ENCODE measurements at regions not wholly inside any gene's neighbourhood (a gene's known extent, or its start where the extent isn't known, plus 50 kb on each side); places are given as distances from the start of the nearest gene placed in this dataset.

- no peaks in the 10 kb centered on the region for H3K4me1 ChIP-seq (ENCODE audit: control insufficient read depth, insufficient read depth, low read length)
- H3K9me3 ChIP-seq (ENCODE audit: control insufficient read depth, low read length), result no peaks in the 10 kb centered on the region
- WGBS, result 29% methylated on average over 2 of the region's 2 CpGs
- intact Hi-C loops (cut with DNase I), result no loop called here
- H3K27me3 ChIP-seq (ENCODE audit: control insufficient read depth, insufficient read depth), result no peaks in the 10 kb centered on the region
- no peak overlapping the region for H3K4me3 ChIP-seq (ENCODE audit: low read length)
- DNase-seq (no peak), ATAC-seq (no peak)
- no peak overlapping the region for H3K27ac ChIP-seq (ENCODE audit: low read length)
Observed at GRCh38 chr11:116576526-116576925, 196.3 kb downstream of the BUD13 start.

- intact Hi-C loops (cut with DNase I), result no loop called here
- no peak overlapping the region for H3K27ac ChIP-seq (ENCODE audit: low read length)
- no peaks in the 10 kb centered on the region for H3K4me1 ChIP-seq (ENCODE audit: control insufficient read depth, insufficient read depth, low read length)
- H3K9me3 ChIP-seq (ENCODE audit: control insufficient read depth, low read length), result no peaks in the 10 kb centered on the region
- no peak overlapping the region for H3K4me3 ChIP-seq (ENCODE audit: low read length)
- no peaks in the 10 kb centered on the region for H3K27me3 ChIP-seq (ENCODE audit: control insufficient read depth, insufficient read depth)
- ATAC-seq (no peak), DNase-seq (no peak)
- WGBS, result 77% methylated on average over 9 of the region's 9 CpGs
Observed at GRCh38 chr11:116567721-116568242, 205.0 kb downstream of the BUD13 start.

GRCh38 chr11:116563712-116564047 is 209.1 kb downstream of the BUD13 start:
- Histone ChIP-seq H3K4me1 (ENCODE audit: control insufficient read depth, insufficient read depth, low read length) (no peaks in the 10 kb centered on the region), H3K9me3 (ENCODE audit: control insufficient read depth, low read length) (no peaks in the 10 kb centered on the region), H3K27me3 (ENCODE audit: control insufficient read depth, insufficient read depth) (no peaks in the 10 kb centered on the region), H3K4me3 (ENCODE audit: low read length) (no peak overlapping the region), H3K27ac (ENCODE audit: low read length) (no peak overlapping the region)
- no peak for ATAC-seq
- intact Hi-C loops (cut with DNase I), result no loop called here
- DNase-seq, result no peak
- WGBS, result 79% methylated on average over 6 of the region's 6 CpGs

- Histone ChIP-seq H3K4me3 (ENCODE audit: low read length) (no peak overlapping the region), H3K9me3 (ENCODE audit: control insufficient read depth, low read length) (no peaks in the 10 kb centered on the region), H3K27ac (ENCODE audit: low read length) (no peak overlapping the region), H3K4me1 (ENCODE audit: control insufficient read depth, insufficient read depth, low read length) (no peaks in the 10 kb centered on the region), H3K27me3 (ENCODE audit: control insufficient read depth, insufficient read depth) (no peaks in the 10 kb centered on the region)
- intact Hi-C loops (cut with DNase I), result no loop called here
- WGBS, result 39% methylated on average over 10 of the region's 10 CpGs
- peak; percentile 63 to 66 for ATAC-seq
- DNase-seq, result no peak
Observed at GRCh38 chr11:116563028-116563711, 209.6 kb downstream of the BUD13 start.

- 52% methylated on average over 3 of the region's 3 CpGs for WGBS
- no peak for ATAC-seq
- intact Hi-C loops (cut with DNase I), result no loop called here
Observed at GRCh38 chr11:116560589-116560988, 212.2 kb downstream of the BUD13 start.

GRCh38 chr11:116558504-116559211 is 214.1 kb downstream of the BUD13 start:
- no peak overlapping the region for H3K27ac ChIP-seq (ENCODE audit: low read length)
- no peaks in the 10 kb centered on the region for H3K4me1 ChIP-seq (ENCODE audit: control insufficient read depth, insufficient read depth, low read length)
- H3K27me3 ChIP-seq (ENCODE audit: control insufficient read depth, insufficient read depth), result no peaks in the 10 kb centered on the region
- H3K4me3 ChIP-seq (ENCODE audit: low read length), result no peak overlapping the region
- intact Hi-C loops (cut with DNase I), result no loop called here
- H3K9me3 ChIP-seq (ENCODE audit: control insufficient read depth, low read length), result no peaks in the 10 kb centered on the region
- ATAC-seq (no peak), DNase-seq (no peak)
- WGBS, result 45% methylated on average over 9 of the region's 9 CpGs

More at GRCh38 chr11:116560589-116560988, 212.2 kb downstream of the BUD13 start:
- Histone ChIP-seq H3K9me3 (ENCODE audit: control insufficient read depth, low read length) (no peaks in the 10 kb centered on the region), H3K27me3 (ENCODE audit: control insufficient read depth, insufficient read depth) (no peaks in the 10 kb centered on the region), H3K27ac (ENCODE audit: low read length) (no peak overlapping the region), H3K4me3 (ENCODE audit: low read length) (no peak overlapping the region), H3K4me1 (ENCODE audit: control insufficient read depth, insufficient read depth, low read length) (no peaks in the 10 kb centered on the region)
- no peak for DNase-seq

GRCh38 chr11:116557282-116557681 is 215.5 kb downstream of the BUD13 start:
- ATAC-seq (no peak), DNase-seq (no peak)
- Histone ChIP-seq H3K9me3 (ENCODE audit: control insufficient read depth, low read length) (no peaks in the 10 kb centered on the region), H3K27ac (ENCODE audit: low read length) (no peak overlapping the region), H3K4me1 (ENCODE audit: control insufficient read depth, insufficient read depth, low read length) (no peaks in the 10 kb centered on the region), H3K4me3 (ENCODE audit: low read length) (no peak overlapping the region), H3K27me3 (ENCODE audit: control insufficient read depth, insufficient read depth) (no peaks in the 10 kb centered on the region)
- intact Hi-C loops (cut with DNase I), result no loop called here
- 93% methylated on average over 3 of the region's 3 CpGs for WGBS

GRCh38 chr11:116556483-116556882 is 216.3 kb downstream of the BUD13 start:
- no peak for ATAC-seq

GRCh38 chr11:116553482-116553881 is 219.3 kb downstream of the BUD13 start:
- ATAC-seq (no peak), DNase-seq (no peak)
- no peaks in the 10 kb centered on the region for H3K4me1 ChIP-seq (ENCODE audit: control insufficient read depth, insufficient read depth, low read length)
- H3K4me3 ChIP-seq (ENCODE audit: low read length), result no peak overlapping the region
- intact Hi-C loops (cut with DNase I), result no loop called here
- 72% methylated on average over 5 of the region's 5 CpGs for WGBS
- H3K27ac ChIP-seq (ENCODE audit: low read length), result no peak overlapping the region
- H3K27me3 ChIP-seq (ENCODE audit: control insufficient read depth, insufficient read depth), result no peaks in the 10 kb centered on the region
- H3K9me3 ChIP-seq (ENCODE audit: control insufficient read depth, low read length), result peaks cover 3% of the 10 kb centered on the region

More at GRCh38 chr11:116556483-116556882, 216.3 kb downstream of the BUD13 start:
- 87% methylated on average over 2 of the region's 2 CpGs for WGBS
- intact Hi-C loops (cut with DNase I), result no loop called here
- H3K4me1 ChIP-seq (ENCODE audit: control insufficient read depth, insufficient read depth, low read length), result no peaks in the 10 kb centered on the region
- no peak overlapping the region for H3K27ac ChIP-seq (ENCODE audit: low read length)
- no peak for DNase-seq
- H3K27me3 ChIP-seq (ENCODE audit: control insufficient read depth, insufficient read depth), result no peaks in the 10 kb centered on the region
- no peak overlapping the region for H3K4me3 ChIP-seq (ENCODE audit: low read length)
- no peaks in the 10 kb centered on the region for H3K9me3 ChIP-seq (ENCODE audit: control insufficient read depth, low read length)

GRCh38 chr11:116551576-116551975 is 221.2 kb downstream of the BUD13 start:
- WGBS, result 93% methylated on average over 4 of the region's 4 CpGs
- Histone ChIP-seq H3K27me3 (ENCODE audit: control insufficient read depth, insufficient read depth) (no peaks in the 10 kb centered on the region), H3K4me3 (ENCODE audit: low read length) (no peak overlapping the region), H3K4me1 (ENCODE audit: control insufficient read depth, insufficient read depth, low read length) (no peaks in the 10 kb centered on the region), H3K27ac (ENCODE audit: low read length) (no peak overlapping the region), H3K9me3 (ENCODE audit: control insufficient read depth, low read length) (peaks cover 3% of the 10 kb centered on the region)
- ATAC-seq (no peak), DNase-seq (no peak)
- intact Hi-C loops (cut with DNase I), result no loop called here

GRCh38 chr11:116548256-116548655 is 224.5 kb downstream of the BUD13 start:
- H3K4me1 ChIP-seq (ENCODE audit: control insufficient read depth, insufficient read depth, low read length), result no peaks in the 10 kb centered on the region
- intact Hi-C loops (cut with DNase I), result no loop called here
- no peaks in the 10 kb centered on the region for H3K27me3 ChIP-seq (ENCODE audit: control insufficient read depth, insufficient read depth)
- WGBS, result 65% methylated on average over 7 of the region's 7 CpGs
- H3K27ac ChIP-seq (ENCODE audit: low read length), result no peak overlapping the region
- no peak for DNase-seq
- no peak for ATAC-seq
- H3K4me3 ChIP-seq (ENCODE audit: low read length), result no peak overlapping the region
- H3K9me3 ChIP-seq (ENCODE audit: control insufficient read depth, low read length), result peaks cover 3% of the 10 kb centered on the region

Data from right cardiac atrium (tissue), 5 donors.